ENCODE measurements at regions not wholly inside any gene's neighbourhood (a gene's known extent, or its start where the extent isn't known, plus 50 kb on each side); places are given as distances from the start of the nearest gene placed in this dataset.

- no peak for DNase-seq (ENCODE audit: extremely low spot score)
- CTCF ChIA-PET, result no interaction called here
- POLR2A ChIA-PET, result interaction anchor here (0.6 kb wide), 1 partner anchor 27 kb away, joined by 3 read pairs; no protein-coding TSS in a partner anchor
- no peak for TF ChIP-seq CTCF (IDR thresholded peaks at IDR 0.05; ENCODE audit: control extremely low read depth, extremely low read depth, low read depth, missing control alignments)
These were observed 75.5 kb upstream of the LHX5 start for GRCh38 chr12:113546916-113547863.

- ChIA-PET POLR2A (interaction anchor here (0.7 kb wide), 1 partner anchor 297 kb away, joined by 5 read pairs; no protein-coding TSS in a partner anchor), CTCF (interaction anchor here (1.2 kb wide), 1 partner anchor 11 kb away, joined by 4 read pairs; no protein-coding TSS in a partner anchor)
- no peak for TF ChIP-seq CTCF (IDR thresholded peaks at IDR 0.05; ENCODE audit: control extremely low read depth, extremely low read depth, low read depth, missing control alignments)
- no peak for DNase-seq (ENCODE audit: extremely low spot score)
These were observed 66.0 kb upstream of the LHX5 start for GRCh38 chr12:113537751-113538087.

GRCh38 chr12:113537046-113537750 lies 65.5 kb upstream of the LHX5 start:
- ChIA-PET CTCF (interaction anchor here (1.2 kb wide), 1 partner anchor 12 kb away, joined by 4 read pairs; no protein-coding TSS in a partner anchor), POLR2A (interaction anchor here (0.7 kb wide), 1 partner anchor 298 kb away, joined by 5 read pairs; no protein-coding TSS in a partner anchor)
- DNase-seq (ENCODE audit: extremely low spot score), result no peak
- no peak for TF ChIP-seq CTCF (IDR thresholded peaks at IDR 0.05; ENCODE audit: control extremely low read depth, extremely low read depth, low read depth, missing control alignments)

- no peak for TF ChIP-seq CTCF (IDR thresholded peaks at IDR 0.05; ENCODE audit: control extremely low read depth, extremely low read depth, low read depth, missing control alignments)
- POLR2A ChIA-PET, result no interaction called here
- DNase-seq (ENCODE audit: extremely low spot score), result no peak
- CTCF ChIA-PET, result interaction anchor here (1.6 kb wide), 1 partner anchor 9 kb away, joined by 4 read pairs; no protein-coding TSS in a partner anchor
These were observed 63.4 kb upstream of the LHX5 start for GRCh38 chr12:113535100-113535499.

- no peak for TF ChIP-seq CTCF (IDR thresholded peaks at IDR 0.05; ENCODE audit: control extremely low read depth, extremely low read depth, low read depth, missing control alignments)
- ChIA-PET POLR2A (no interaction called here), CTCF (interaction anchor here (1.6 kb wide), 1 partner anchor 10 kb away, joined by 4 read pairs; no protein-coding TSS in a partner anchor)
- no peak for DNase-seq (ENCODE audit: extremely low spot score)
These were observed 62.9 kb upstream of the LHX5 start for GRCh38 chr12:113534555-113534954.

- no peak for DNase-seq (ENCODE audit: extremely low spot score)
- ChIA-PET CTCF (interaction anchor here (1.6 kb wide), 1 partner anchor 10 kb away, joined by 4 read pairs; no protein-coding TSS in a partner anchor), POLR2A (no interaction called here)
- no peak for TF ChIP-seq CTCF (IDR thresholded peaks at IDR 0.05; ENCODE audit: control extremely low read depth, extremely low read depth, low read depth, missing control alignments)
These were observed 62.2 kb upstream of the LHX5 start for GRCh38 chr12:113533842-113534375.

Data from GM10248 (cell line).